ENCODE measurements at regions not wholly inside any gene's neighbourhood (a gene's known extent, or its start where the extent isn't known, plus 50 kb on each side); places are given as distances from the start of the nearest gene placed in this dataset.

DNA sequence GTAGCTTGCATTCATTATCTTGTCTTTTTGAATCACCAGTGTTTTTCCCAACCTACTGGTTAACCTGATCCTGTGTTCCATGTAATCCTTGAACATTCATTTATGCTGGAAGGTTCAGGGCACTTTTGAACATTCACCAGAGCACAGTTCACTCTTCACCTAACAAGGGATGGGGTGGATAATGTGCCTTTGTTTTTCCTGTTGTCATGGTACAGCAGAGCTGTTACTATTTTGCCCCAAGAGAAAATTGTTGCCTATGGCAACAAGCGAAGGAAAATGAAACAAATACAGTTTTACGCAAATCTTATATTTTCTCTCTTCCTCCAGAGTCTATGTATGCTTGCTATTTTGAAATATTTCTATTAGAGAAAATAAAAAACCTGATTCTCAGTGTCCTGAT is 60.3 kb upstream of the RIOK2 start:
- TF ChIP-seq EZH2 (IDR thresholded peaks at IDR 0.05; ENCODE audit: borderline replicate concordance, insufficient read depth, low read length, poor library complexity, severe bottlenecking) (no peak), CTCF (IDR thresholded peaks at IDR 0.05; ENCODE audit: poor library complexity, severe bottlenecking) (no peak), REST (IDR thresholded peaks at IDR 0.05; ENCODE audit: borderline replicate concordance) (no peak)
